ENCODE measurements at regions not wholly inside any gene's neighbourhood (a gene's known extent, or its start where the extent isn't known, plus 50 kb on each side); places are given as distances from the start of the nearest gene placed in this dataset.

DNA sequence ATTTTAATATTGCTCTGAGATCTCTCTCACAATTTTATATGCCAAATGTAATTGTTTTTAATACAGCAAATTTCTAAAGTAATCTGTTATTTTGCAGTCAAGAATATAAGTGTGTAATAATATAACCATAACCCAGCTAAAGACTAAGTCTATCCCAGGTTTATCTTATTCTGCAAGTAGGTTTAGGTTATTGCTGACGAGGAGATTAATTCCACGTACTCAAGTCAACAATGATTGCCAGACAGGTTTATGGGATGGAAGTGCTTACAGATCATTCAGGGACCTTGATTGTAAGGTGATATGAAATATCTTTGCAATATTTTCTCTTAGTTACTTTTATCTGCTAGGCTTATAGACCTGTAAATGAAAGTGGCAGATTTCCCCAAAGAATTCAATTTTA is 698.3 kb downstream of the HDGFL1 start:
- TF ChIP-seq, protein P1, sequence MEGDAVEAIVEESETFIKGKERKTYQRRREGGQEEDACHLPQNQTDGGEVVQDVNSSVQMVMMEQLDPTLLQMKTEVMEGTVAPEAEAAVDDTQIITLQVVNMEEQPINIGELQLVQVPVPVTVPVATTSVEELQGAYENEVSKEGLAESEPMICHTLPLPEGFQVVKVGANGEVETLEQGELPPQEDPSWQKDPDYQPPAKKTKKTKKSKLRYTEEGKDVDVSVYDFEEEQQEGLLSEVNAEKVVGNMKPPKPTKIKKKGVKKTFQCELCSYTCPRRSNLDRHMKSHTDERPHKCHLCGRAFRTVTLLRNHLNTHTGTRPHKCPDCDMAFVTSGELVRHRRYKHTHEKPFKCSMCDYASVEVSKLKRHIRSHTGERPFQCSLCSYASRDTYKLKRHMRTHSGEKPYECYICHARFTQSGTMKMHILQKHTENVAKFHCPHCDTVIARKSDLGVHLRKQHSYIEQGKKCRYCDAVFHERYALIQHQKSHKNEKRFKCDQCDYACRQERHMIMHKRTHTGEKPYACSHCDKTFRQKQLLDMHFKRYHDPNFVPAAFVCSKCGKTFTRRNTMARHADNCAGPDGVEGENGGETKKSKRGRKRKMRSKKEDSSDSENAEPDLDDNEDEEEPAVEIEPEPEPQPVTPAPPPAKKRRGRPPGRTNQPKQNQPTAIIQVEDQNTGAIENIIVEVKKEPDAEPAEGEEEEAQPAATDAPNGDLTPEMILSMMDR (conservative IDR thresholded peaks at IDR 0.05), result no peak
- TF ChIP-seq ZFX (IDR thresholded peaks at IDR 0.05), result no peak
